IMR-90 (cell line): ENCODE measurements at regions not wholly inside any gene's neighbourhood (a gene's known extent, or its start where the extent isn't known, plus 50 kb on each side); places are given as distances from the start of the nearest gene placed in this dataset.

Experiments
- ATAC-seq: fragments of 200-7000 bp; cut with Tn5 transposase; 2 replicates; pipeline ENCODE4 v1.9.1; 2020; ENCODE audit warnings: low read depth, mild to moderate bottlenecking, moderate library complexity
- BruUV-seq: library from RNA; stranded (reverse); fragments of 400-500 nt; replicated peaks from 2 replicates; lab custom pipeline; 2021; lab: Mats Ljungman, UMichigan
- CTCF ChIA-PET: fragments of 300-600 bp; formaldehyde crosslinking; extraction: SDS; loops from one replicate; lab custom pipeline; 2021; ENCODE audit warnings: antibody characterized with exemption; lab: Yijun Ruan, JAX
- POLR2A ChIA-PET: fragments of 300-600 bp; sonication (Branson Sonifier 250); formaldehyde crosslinking; loops from one replicate; lab custom pipeline; 2022; ENCODE audit warnings: antibody characterized with exemption; ENCODE audit not compliant: unreplicated experiment; lab: Charles Lee
- DNase-seq: peaks from one replicate; pipeline ENCODE4 v3.0.0; 2013
- H2AFZ ChIP-seq: replicated peaks from 2 replicates; pipeline ENCODE3; 2013; ENCODE audit warnings: low read length, mild to moderate bottlenecking; ENCODE audit not compliant: poor library complexity
- H2AK5ac ChIP-seq: 2 replicates; pipeline ENCODE4 v1.6.1; 2013; ENCODE audit warnings: low read depth, low read length, inconsistent platforms
- H2AK9ac ChIP-seq: replicated peaks from 2 replicates; pipeline ENCODE3; 2013; ENCODE audit warnings: mild to moderate bottlenecking, low read depth, low read length, moderate library complexity; ENCODE audit not compliant: poor library complexity
- H2BK120ac ChIP-seq: 2 replicates; pipeline ENCODE4 v1.6.1; 2013; ENCODE audit warnings: low read depth, low read length, inconsistent platforms
- H2BK15ac ChIP-seq: 3 replicates; pipeline ENCODE4 v1.6.1; 2013; ENCODE audit warnings: low read depth, low read length, inconsistent platforms
- H2BK20ac ChIP-seq: 2 replicates; pipeline ENCODE4 v1.6.1; 2013; ENCODE audit warnings: low read depth, mild to moderate bottlenecking, inconsistent platforms, low read length, moderate library complexity
- H2BK5ac ChIP-seq: 2 replicates; pipeline ENCODE4 v1.6.1; 2013; ENCODE audit warnings: mild to moderate bottlenecking, low read depth, low read length, inconsistent platforms; ENCODE audit not compliant: poor library complexity, severe bottlenecking
- H3K14ac ChIP-seq: replicated peaks from 2 replicates; pipeline ENCODE4 v1.6.1; 2013; ENCODE audit warnings: low read depth, low read length, inconsistent platforms
- H3K18ac ChIP-seq: 2 replicates; pipeline ENCODE4 v1.6.1; 2013; ENCODE audit warnings: low read depth, low read length, control low read depth
- H3K23ac ChIP-seq: 2 replicates; pipeline ENCODE4 v1.6.1; 2013; ENCODE audit warnings: low read depth, low read length, inconsistent platforms
- H3K27ac ChIP-seq: 2 replicates; pipeline ENCODE4 v1.5.1; 2013; ENCODE audit warnings: mild to moderate bottlenecking, control low read depth, low read length; ENCODE audit not compliant: insufficient read depth
- H3K27me3 ChIP-seq: 2 replicates; pipeline ENCODE4 v1.6.1; 2013; ENCODE audit warnings: low read length; ENCODE audit not compliant: control insufficient read depth, insufficient read depth
- H3K36me3 ChIP-seq: 2 replicates; pipeline ENCODE4 v1.6.1; 2013; ENCODE audit warnings: low read length, mixed read lengths; ENCODE audit not compliant: control insufficient read depth, insufficient read depth
- H3K4ac ChIP-seq: 2 replicates; pipeline ENCODE4 v1.6.1; 2013; ENCODE audit warnings: low read depth, low read length, inconsistent platforms
- H3K4me1 ChIP-seq: 2 replicates; pipeline ENCODE4 v1.6.1; 2013; ENCODE audit warnings: low read length, mixed read lengths; ENCODE audit not compliant: control insufficient read depth, insufficient read depth
- H3K4me2 ChIP-seq: 2 replicates; pipeline ENCODE4 v1.6.1; 2013; ENCODE audit warnings: low read depth, mild to moderate bottlenecking, control low read depth, low read length, moderate library complexity
- H3K4me3 ChIP-seq: 2 replicates; pipeline ENCODE4 v1.5.1; 2013; ENCODE audit warnings: low read depth, mild to moderate bottlenecking, control low read depth, low read length, moderate library complexity; ENCODE audit not compliant: insufficient read depth
- H3K56ac ChIP-seq: 2 replicates; pipeline ENCODE4 v1.6.1; 2013; ENCODE audit warnings: low read length, inconsistent platforms; ENCODE audit not compliant: insufficient read depth; ENCODE audit errors: extremely low read depth
- H3K79me1 ChIP-seq, 2 experiments: 2 replicates each; pipeline ENCODE4 v1.6.1; 2013; ENCODE audit warnings: low read length in 2 of 2, inconsistent platforms in 1 of 2, low read depth in 1 of 2
- H3K9ac ChIP-seq: 2 replicates; pipeline ENCODE4 v1.6.1; 2013; ENCODE audit warnings: low read depth, low read length, control low read depth
- H3K9me1 ChIP-seq: 2 replicates; pipeline ENCODE4 v1.6.1; 2013; ENCODE audit warnings: low read length, inconsistent platforms; ENCODE audit not compliant: insufficient read depth
- H3K9me3 ChIP-seq: 2 replicates; pipeline ENCODE4 v1.6.1; 2013; ENCODE audit warnings: low read length; ENCODE audit not compliant: control insufficient read depth, insufficient read depth
- H4K20me1 ChIP-seq: 2 replicates; pipeline ENCODE4 v1.6.1; 2013; ENCODE audit warnings: low read length, inconsistent platforms; ENCODE audit not compliant: insufficient read depth
- H4K5ac ChIP-seq: 2 replicates; pipeline ENCODE4 v1.6.1; 2013; ENCODE audit warnings: mild to moderate bottlenecking, low read depth, low read length, control low read depth
- H4K8ac ChIP-seq, 2 experiments: 2 replicates each; pipeline ENCODE4 v1.6.1; 2013; ENCODE audit warnings: low read depth in 2 of 2, low read length in 2 of 2, control low read depth in 1 of 2, inconsistent platforms in 1 of 2
- H4K91ac ChIP-seq: 2 replicates; pipeline ENCODE4 v1.6.1; 2013; ENCODE audit warnings: low read depth, low read length, inconsistent platforms; ENCODE audit not compliant: insufficient read depth
- BHLHE40 ChIP-seq: fragments of 150-350 bp; IDR thresholded peaks from 2 replicates; pipeline ENCODE4 v1.6.1; 2016; ENCODE audit warnings: mild to moderate bottlenecking, low read depth, low read length
- MAFK ChIP-seq: IDR thresholded peaks from 2 replicates; pipeline ENCODE4 v1.6.1; 2012; ENCODE audit warnings: low read depth, low read length, improper control_type of control experiment
- MXI1 ChIP-seq: IDR thresholded peaks from 2 replicates; pipeline ENCODE4 v1.6.1; 2012; ENCODE audit warnings: low read depth, mild to moderate bottlenecking, low read length, moderate library complexity, borderline replicate concordance
- SMC3 ChIP-seq: fragments of 150-350 bp; IDR thresholded peaks from 2 replicates; pipeline ENCODE4 v1.6.1; 2016; ENCODE audit warnings: low read depth, mild to moderate bottlenecking, antibody characterized with exemption, low read length, moderate library complexity
- WGBS, 2 experiments: methylation state at CpG; one replicate each; pipeline versions ENCODE4 v1.1.5 to v1.1.7; 2013; ENCODE audit warnings: missing lambda C conversion rate in 2 of 2; ENCODE audit not compliant: insufficient read length in 1 of 2; ENCODE audit errors: extremely low coverage in 2 of 2; 5-methylcytosine and 5-hydroxymethylcytosine counted together
- dilution Hi-C: fragments of 300-500 bp; cut with HindIII; formaldehyde crosslinking; loops from one replicate; pipeline ENCODE4 v1.14.3; 2018; ENCODE audit warnings: low sequenced_read_pairs; ENCODE audit not compliant: unreplicated experiment
- in situ Hi-C: fragments of 300-500 bp; cut with MboI; formaldehyde crosslinking; loops from 3 replicates; pipeline ENCODE4 v1.14.3; 2019; ENCODE audit warnings: low sequenced_read_pairs, inconsistent platforms, mixed read lengths
- intact Hi-C: fragments of 100-400 bp; cut with micrococcal nuclease; formaldehyde crosslinking; loops from 2 replicates; pipeline ENCODE4 v1.10.0; 2022

- in situ Hi-C loops (no loop called here), intact Hi-C loops (loop anchor here (10.0 kb wide), 1 partner anchor 261 kb away; no protein-coding TSS in a partner anchor), dilution Hi-C loops (no loop called here)
- no peak overlapping the region for H4K5ac ChIP-seq
- H2AK9ac ChIP-seq, result no peak overlapping the region
- no peaks in the 10 kb centered on the region; the same call in 1 of the 2 replicates for H3K4me1 ChIP-seq
- no peak overlapping the region for H4K91ac ChIP-seq
- no peak overlapping the region for H3K56ac ChIP-seq
- no peaks in the 10 kb centered on the region for H3K36me3 ChIP-seq
- H3K4ac ChIP-seq, result no peak overlapping the region
- H3K9me3 ChIP-seq, result no peaks in the 10 kb centered on the region
- no peak overlapping the region for H3K9ac ChIP-seq
- no peak overlapping the region for H2BK20ac ChIP-seq
- no peak overlapping the region for H3K27ac ChIP-seq
- H4K20me1 ChIP-seq, result no peaks in the 10 kb centered on the region
- POLR2A ChIA-PET, result no interaction called here
- WGBS, 2 experiments, result no CpG with 5 or more reads among the region's 13 CpGs
- ATAC-seq, result no peak
- no peak overlapping the region; the same call in 1 of the 2 replicates for H3K23ac ChIP-seq
- no peaks in the 10 kb centered on the region for H3K9me1 ChIP-seq
- no peak overlapping the region for H2BK15ac ChIP-seq
- H3K27me3 ChIP-seq, result peaks cover 2% of the 10 kb centered on the region; the same call in 1 of the 2 replicates
- no peaks in the 10 kb centered on the region for H3K79me1 ChIP-seq
- no TSS peak for BruUV-seq
- H2BK5ac ChIP-seq, result no peak overlapping the region
- H3K18ac ChIP-seq, result no peak overlapping the region
- H4K8ac ChIP-seq, result no peak overlapping the region
- H2AK5ac ChIP-seq, result no peak overlapping the region
- H2AFZ ChIP-seq, result no peak overlapping the region
- no peak overlapping the region for H3K4me3 ChIP-seq
- TF ChIP-seq MAFK (no peak), BHLHE40 (no peak), MXI1 (no peak), SMC3 (no peak)
- no peak for DNase-seq
- H3K4me2 ChIP-seq, result no peak overlapping the region; the same call in 1 of the 2 replicates
- CTCF ChIA-PET, result no interaction called here
- no peak overlapping the region for H3K14ac ChIP-seq
- H2BK120ac ChIP-seq, result no peak overlapping the region
These were observed 301.5 kb downstream of the FZD1 start for GRCh38 chr7:91565499-91566401.
